H1 (cell line): ENCODE measurements at regions not wholly inside any gene's neighbourhood (a gene's known extent, or its start where the extent isn't known, plus 50 kb on each side); places are given as distances from the start of the nearest gene placed in this dataset.

ENCODE experiments used
- EZH2 ChIP-seq: fragments of 200-600 bp; sonication (generic); IDR thresholded peaks from 2 replicates; pipeline ENCODE4 v1.7.1; 2012; ENCODE audit warnings: low read depth, mild to moderate bottlenecking, moderate library complexity, low read length, inconsistent platforms; ENCODE audit not compliant: severe bottlenecking
- PHF8 ChIP-seq: fragments of 200-600 bp; sonication (generic); conservative IDR thresholded peaks from 2 replicates; pipeline ENCODE4 v1.7.1; 2012; ENCODE audit warnings: low read depth, mild to moderate bottlenecking, inconsistent platforms, low read length, moderate library complexity
- RFX5 ChIP-seq: IDR thresholded peaks from 2 replicates; pipeline ENCODE4 v1.6.1; 2011; ENCODE audit warnings: low read depth, low read length, improper control_type of control experiment, borderline replicate concordance
- SP4 ChIP-seq: IDR thresholded peaks from 2 replicates; pipeline ENCODE4 v1.6.1; 2012; ENCODE audit warnings: low read length, inconsistent platforms
- TF ChIP-seq, protein P1 (sequence below): fragments of 300-600 bp; sonication (generic); IDR thresholded peaks from 2 replicates; pipeline ENCODE4 v1.7.1; 2012; ENCODE audit warnings: low read length, moderate library complexity, mild to moderate bottlenecking, inconsistent platforms; ENCODE audit not compliant: insufficient replicate concordance
- TF ChIP-seq, protein P2 (sequence below): IDR thresholded peaks from 2 replicates; pipeline ENCODE4 v1.6.1; 2012; ENCODE audit warnings: inconsistent platforms

DNA sequence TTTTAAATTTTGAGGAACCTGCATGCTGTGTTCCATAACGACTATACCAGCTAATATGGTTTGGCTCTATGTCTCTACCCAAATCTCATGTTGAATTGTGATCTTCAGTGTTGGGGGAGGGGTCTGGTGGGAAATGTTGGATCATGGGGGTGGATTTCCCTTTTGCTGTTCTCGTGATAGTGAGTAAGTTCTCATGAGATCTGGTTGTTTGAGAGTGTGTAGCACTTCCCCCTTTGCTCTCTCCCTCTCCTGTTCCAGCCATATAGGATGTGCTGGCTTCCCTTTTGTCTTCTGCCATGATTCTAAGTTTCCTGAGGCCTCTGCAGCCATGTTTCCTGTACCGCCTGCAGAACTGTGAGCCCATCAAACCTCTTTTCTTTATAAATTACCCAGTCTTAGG is 61.8 kb upstream of the NEDD9 start (continued):
- TF ChIP-seq, protein P1, sequence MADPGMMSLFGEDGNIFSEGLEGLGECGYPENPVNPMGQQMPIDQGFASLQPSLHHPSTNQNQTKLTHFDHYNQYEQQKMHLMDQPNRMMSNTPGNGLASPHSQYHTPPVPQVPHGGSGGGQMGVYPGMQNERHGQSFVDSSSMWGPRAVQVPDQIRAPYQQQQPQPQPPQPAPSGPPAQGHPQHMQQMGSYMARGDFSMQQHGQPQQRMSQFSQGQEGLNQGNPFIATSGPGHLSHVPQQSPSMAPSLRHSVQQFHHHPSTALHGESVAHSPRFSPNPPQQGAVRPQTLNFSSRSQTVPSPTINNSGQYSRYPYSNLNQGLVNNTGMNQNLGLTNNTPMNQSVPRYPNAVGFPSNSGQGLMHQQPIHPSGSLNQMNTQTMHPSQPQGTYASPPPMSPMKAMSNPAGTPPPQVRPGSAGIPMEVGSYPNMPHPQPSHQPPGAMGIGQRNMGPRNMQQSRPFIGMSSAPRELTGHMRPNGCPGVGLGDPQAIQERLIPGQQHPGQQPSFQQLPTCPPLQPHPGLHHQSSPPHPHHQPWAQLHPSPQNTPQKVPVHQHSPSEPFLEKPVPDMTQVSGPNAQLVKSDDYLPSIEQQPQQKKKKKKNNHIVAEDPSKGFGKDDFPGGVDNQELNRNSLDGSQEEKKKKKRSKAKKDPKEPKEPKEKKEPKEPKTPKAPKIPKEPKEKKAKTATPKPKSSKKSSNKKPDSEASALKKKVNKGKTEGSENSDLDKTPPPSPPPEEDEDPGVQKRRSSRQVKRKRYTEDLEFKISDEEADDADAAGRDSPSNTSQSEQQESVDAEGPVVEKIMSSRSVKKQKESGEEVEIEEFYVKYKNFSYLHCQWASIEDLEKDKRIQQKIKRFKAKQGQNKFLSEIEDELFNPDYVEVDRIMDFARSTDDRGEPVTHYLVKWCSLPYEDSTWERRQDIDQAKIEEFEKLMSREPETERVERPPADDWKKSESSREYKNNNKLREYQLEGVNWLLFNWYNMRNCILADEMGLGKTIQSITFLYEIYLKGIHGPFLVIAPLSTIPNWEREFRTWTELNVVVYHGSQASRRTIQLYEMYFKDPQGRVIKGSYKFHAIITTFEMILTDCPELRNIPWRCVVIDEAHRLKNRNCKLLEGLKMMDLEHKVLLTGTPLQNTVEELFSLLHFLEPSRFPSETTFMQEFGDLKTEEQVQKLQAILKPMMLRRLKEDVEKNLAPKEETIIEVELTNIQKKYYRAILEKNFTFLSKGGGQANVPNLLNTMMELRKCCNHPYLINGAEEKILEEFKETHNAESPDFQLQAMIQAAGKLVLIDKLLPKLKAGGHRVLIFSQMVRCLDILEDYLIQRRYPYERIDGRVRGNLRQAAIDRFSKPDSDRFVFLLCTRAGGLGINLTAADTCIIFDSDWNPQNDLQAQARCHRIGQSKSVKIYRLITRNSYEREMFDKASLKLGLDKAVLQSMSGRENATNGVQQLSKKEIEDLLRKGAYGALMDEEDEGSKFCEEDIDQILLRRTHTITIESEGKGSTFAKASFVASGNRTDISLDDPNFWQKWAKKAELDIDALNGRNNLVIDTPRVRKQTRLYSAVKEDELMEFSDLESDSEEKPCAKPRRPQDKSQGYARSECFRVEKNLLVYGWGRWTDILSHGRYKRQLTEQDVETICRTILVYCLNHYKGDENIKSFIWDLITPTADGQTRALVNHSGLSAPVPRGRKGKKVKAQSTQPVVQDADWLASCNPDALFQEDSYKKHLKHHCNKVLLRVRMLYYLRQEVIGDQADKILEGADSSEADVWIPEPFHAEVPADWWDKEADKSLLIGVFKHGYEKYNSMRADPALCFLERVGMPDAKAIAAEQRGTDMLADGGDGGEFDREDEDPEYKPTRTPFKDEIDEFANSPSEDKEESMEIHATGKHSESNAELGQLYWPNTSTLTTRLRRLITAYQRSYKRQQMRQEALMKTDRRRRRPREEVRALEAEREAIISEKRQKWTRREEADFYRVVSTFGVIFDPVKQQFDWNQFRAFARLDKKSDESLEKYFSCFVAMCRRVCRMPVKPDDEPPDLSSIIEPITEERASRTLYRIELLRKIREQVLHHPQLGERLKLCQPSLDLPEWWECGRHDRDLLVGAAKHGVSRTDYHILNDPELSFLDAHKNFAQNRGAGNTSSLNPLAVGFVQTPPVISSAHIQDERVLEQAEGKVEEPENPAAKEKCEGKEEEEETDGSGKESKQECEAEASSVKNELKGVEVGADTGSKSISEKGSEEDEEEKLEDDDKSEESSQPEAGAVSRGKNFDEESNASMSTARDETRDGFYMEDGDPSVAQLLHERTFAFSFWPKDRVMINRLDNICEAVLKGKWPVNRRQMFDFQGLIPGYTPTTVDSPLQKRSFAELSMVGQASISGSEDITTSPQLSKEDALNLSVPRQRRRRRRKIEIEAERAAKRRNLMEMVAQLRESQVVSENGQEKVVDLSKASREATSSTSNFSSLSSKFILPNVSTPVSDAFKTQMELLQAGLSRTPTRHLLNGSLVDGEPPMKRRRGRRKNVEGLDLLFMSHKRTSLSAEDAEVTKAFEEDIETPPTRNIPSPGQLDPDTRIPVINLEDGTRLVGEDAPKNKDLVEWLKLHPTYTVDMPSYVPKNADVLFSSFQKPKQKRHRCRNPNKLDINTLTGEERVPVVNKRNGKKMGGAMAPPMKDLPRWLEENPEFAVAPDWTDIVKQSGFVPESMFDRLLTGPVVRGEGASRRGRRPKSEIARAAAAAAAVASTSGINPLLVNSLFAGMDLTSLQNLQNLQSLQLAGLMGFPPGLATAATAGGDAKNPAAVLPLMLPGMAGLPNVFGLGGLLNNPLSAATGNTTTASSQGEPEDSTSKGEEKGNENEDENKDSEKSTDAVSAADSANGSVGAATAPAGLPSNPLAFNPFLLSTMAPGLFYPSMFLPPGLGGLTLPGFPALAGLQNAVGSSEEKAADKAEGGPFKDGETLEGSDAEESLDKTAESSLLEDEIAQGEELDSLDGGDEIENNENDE: no peak
- no peak for TF ChIP-seq SP4
- TF ChIP-seq RFX5: no peak
- TF ChIP-seq, protein P2, sequence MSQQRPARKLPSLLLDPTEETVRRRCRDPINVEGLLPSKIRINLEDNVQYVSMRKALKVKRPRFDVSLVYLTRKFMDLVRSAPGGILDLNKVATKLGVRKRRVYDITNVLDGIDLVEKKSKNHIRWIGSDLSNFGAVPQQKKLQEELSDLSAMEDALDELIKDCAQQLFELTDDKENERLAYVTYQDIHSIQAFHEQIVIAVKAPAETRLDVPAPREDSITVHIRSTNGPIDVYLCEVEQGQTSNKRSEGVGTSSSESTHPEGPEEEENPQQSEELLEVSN: no peak
- no peak for TF ChIP-seq EZH2
- no peak for TF ChIP-seq PHF8
